Lung (tissue), 11 donors: ENCODE measurements at regions not wholly inside any gene's neighbourhood (a gene's known extent, or its start where the extent isn't known, plus 50 kb on each side); places are given as distances from the start of the nearest gene placed in this dataset.

Source experiments
- ATAC-seq: fragments of 200-7000 bp; cut with Tn5 transposase; one replicate; pipeline ENCODE4 v1.9.1; 2020; ENCODE audit warnings: moderate number of reproducible peaks; ENCODE audit not compliant: insufficient read depth, low FRiP score
- DNase-seq, 3 donors: peaks; one replicate each; pipeline ENCODE4 v3.0.0-alpha.2; 2013 to 2017
- H3K27ac ChIP-seq, 2 donors: one replicate each; pipeline ENCODE4 v1.5.1; 2013; ENCODE audit warnings: mild to moderate bottlenecking in 2 of 2, moderate library complexity in 2 of 2, control low read depth in 1 of 2, inconsistent platforms in 1 of 2, low read depth in 1 of 2, low read length in 1 of 2
- H3K27me3 ChIP-seq, 3 donors: one replicate each; pipeline ENCODE4 v1.5.1; 2013; ENCODE audit warnings: low read length in 2 of 3; ENCODE audit not compliant: control insufficient read depth in 3 of 3, insufficient read depth in 3 of 3
- H3K36me3 ChIP-seq, 4 donors: one replicate each; pipeline ENCODE4 v1.5.1; 2013; ENCODE audit warnings: low read length in 4 of 4, mild to moderate bottlenecking in 1 of 4, moderate library complexity in 1 of 4; ENCODE audit not compliant: control insufficient read depth in 4 of 4, insufficient read depth in 4 of 4
- H3K4me1 ChIP-seq, 5 donors: one replicate each; pipeline ENCODE4 v1.5.1; 2013; ENCODE audit warnings: low read length in 5 of 5, mild to moderate bottlenecking in 2 of 5, moderate library complexity in 1 of 5; ENCODE audit not compliant: control insufficient read depth in 5 of 5, insufficient read depth in 5 of 5
- H3K4me3 ChIP-seq: one replicate; pipeline ENCODE4 v1.5.1; 2013; ENCODE audit warnings: mild to moderate bottlenecking, control low read depth, moderate library complexity
- H3K9ac ChIP-seq, 2 donors: one replicate each; pipeline ENCODE4 v1.5.1; 2013; ENCODE audit warnings: low read length in 2 of 2, control low read depth in 1 of 2; ENCODE audit not compliant: insufficient read depth in 1 of 2
- H3K9me3 ChIP-seq, 4 donors: one replicate each; pipeline ENCODE4 v1.5.1; 2013; ENCODE audit warnings: low read length in 3 of 4, mild to moderate bottlenecking in 1 of 4, moderate library complexity in 1 of 4; ENCODE audit not compliant: control insufficient read depth in 4 of 4, insufficient read depth in 3 of 4
- WGBS, 2 donors: extraction: QIAGEN DNeasy Blood & Tissue Kit; methylation state at CpG; one replicate each; pipeline ENCODE4 v1.1.7; 2013; 5-methylcytosine and 5-hydroxymethylcytosine counted together
- TF ChIP-seq, protein P1 (sequence below): IDR thresholded peaks from 2 replicates; pipeline ENCODE4 v1.5.1; 2012; ENCODE audit warnings: mild to moderate bottlenecking; ENCODE audit errors: control extremely low read depth, extremely low read depth
- donor health status: control.
- donor health status: control.
- donor health status: Bipolar disorder and iron deficiency.
- donor health status: healthy.
- donor health status: DM: yes; HTN: yes; CAD: no.

DNA sequence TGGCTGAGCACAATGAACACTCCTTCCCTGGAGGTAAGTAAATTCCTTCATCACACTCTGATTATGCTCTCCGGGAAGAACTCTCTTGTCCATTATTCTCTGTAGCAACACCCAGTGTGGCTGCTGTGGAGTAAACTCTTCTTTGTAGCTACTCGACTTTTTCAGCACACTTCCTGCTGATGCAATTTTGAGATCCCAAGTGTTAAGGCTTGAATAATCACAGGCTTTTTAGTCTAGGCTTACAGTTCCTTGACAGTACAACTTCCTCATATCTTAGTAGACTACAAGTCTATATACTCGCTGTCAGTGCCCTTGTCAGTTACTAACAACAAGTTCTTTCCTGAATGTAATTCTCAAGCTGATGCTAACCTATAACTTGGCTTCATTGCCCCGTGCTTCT, 301.8 kb upstream of the API5 start:
- Histone ChIP-seq H3K9ac (no peak overlapping the region), H3K27me3 (no peaks in the 10 kb centered on the region), H3K4me1 (no peaks in the 10 kb centered on the region), H3K9me3 (no peaks in the 10 kb centered on the region), H3K4me3 (no peak overlapping the region), H3K27ac (no peak overlapping the region), H3K36me3 (no peaks in the 10 kb centered on the region)
- 45 to 51% methylated on average over 4 of the region's 4 CpGs for WGBS, 2 donors
- no peak for DNase-seq
- TF ChIP-seq, protein P1, sequence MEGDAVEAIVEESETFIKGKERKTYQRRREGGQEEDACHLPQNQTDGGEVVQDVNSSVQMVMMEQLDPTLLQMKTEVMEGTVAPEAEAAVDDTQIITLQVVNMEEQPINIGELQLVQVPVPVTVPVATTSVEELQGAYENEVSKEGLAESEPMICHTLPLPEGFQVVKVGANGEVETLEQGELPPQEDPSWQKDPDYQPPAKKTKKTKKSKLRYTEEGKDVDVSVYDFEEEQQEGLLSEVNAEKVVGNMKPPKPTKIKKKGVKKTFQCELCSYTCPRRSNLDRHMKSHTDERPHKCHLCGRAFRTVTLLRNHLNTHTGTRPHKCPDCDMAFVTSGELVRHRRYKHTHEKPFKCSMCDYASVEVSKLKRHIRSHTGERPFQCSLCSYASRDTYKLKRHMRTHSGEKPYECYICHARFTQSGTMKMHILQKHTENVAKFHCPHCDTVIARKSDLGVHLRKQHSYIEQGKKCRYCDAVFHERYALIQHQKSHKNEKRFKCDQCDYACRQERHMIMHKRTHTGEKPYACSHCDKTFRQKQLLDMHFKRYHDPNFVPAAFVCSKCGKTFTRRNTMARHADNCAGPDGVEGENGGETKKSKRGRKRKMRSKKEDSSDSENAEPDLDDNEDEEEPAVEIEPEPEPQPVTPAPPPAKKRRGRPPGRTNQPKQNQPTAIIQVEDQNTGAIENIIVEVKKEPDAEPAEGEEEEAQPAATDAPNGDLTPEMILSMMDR, result no peak
- no peak for ATAC-seq

DNA sequence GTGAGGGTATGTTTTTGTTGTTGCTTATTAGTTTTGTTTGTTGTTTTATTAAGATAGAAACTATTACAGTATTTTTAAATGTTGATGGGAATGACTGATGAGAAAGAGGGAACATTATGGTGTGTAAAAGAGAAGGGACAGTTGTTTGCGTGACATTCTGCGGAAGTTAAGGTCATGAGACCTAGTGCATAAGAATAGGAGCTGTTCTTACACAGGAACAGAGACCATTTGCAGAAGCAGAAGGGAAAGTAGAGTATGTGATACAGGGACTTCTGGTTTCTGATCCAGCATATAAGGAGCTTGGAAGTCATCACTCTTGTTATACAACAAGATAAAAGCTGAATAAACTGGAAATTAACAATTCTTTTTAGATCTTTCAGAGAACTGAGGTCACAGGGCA, 299.2 kb upstream of the API5 start:
- DNase-seq (peak in 1 of 3 donors; percentile 9), ATAC-seq (no peak)
- Histone ChIP-seq H3K9me3 (no peaks in the 10 kb centered on the region), H3K27ac (no peak overlapping the region), H3K27me3 (no peaks in the 10 kb centered on the region), H3K9ac (no peak overlapping the region), H3K4me1 (no peaks in the 10 kb centered on the region), H3K36me3 (no peaks in the 10 kb centered on the region), H3K4me3 (no peak overlapping the region)
- 49 to 74% methylated on average over 2 of the region's 2 CpGs for WGBS, 2 donors
- TF ChIP-seq, protein P1, result no peak

DNA sequence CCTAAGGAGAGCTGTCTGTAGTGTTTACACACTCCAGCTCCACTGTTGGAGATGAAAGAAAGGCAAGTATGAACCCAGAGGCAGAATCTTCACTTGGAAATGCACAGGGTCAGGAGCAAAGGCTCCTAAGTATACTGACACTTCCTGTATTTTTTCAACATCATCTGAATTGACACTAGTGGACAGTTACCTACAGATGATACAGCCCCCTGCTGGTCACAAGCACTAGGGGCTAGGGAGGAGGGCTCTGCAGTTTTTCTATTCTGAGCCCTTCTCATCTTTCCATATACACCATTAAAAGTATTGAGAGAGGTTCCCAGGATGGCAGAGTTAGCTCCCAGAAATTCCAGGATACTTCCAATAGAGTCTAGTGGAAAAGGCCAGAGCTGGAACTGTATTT, 290.3 kb upstream of the API5 start:
- Histone ChIP-seq H3K9ac (no peak overlapping the region), H3K4me1 (no peaks in the 10 kb centered on the region), H3K9me3 (peaks cover 0 to under 1% (median 0%) of the 10 kb centered on the region in 4 donors), H3K27ac (no peak overlapping the region), H3K4me3 (no peak overlapping the region), H3K27me3 (no peaks in the 10 kb centered on the region), H3K36me3 (no peaks in the 10 kb centered on the region)
- TF ChIP-seq, protein P1, result no peak
- DNase-seq (peak in 1 of 3 donors; percentile 1), ATAC-seq (no peak)

DNA sequence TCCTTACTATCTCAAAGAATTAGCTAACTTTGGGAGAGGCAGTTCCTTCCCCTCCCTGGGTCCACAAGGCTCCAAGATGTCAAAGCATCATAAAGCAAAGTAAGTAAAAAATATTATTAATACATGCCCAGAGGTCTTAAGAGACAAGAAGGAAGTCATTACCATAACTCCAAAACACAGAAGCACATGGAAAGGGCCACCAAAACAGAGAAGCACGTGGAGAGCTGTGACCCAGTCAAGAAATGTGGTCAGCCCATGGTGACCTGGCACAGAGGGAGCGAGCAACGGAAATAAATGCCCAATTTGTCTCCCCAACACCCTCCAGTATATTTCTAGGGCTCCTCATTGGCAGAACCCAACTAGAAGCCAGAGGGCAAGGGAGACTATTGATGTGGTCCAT, 277.5 kb upstream of the API5 start:
- Histone ChIP-seq H3K4me3 (no peak overlapping the region), H3K36me3 (no peaks in the 10 kb centered on the region), H3K4me1 (no peaks in the 10 kb centered on the region), H3K9me3 (no peaks in the 10 kb centered on the region), H3K9ac (no peak overlapping the region), H3K27me3 (no peaks in the 10 kb centered on the region), H3K27ac (no peak overlapping the region)
- ATAC-seq (no peak), DNase-seq (no peak)
- 78 to 88% methylated on average over 3 of the region's 3 CpGs for WGBS, 2 donors
- TF ChIP-seq, protein P1, result no peak
